HEK293T (cell line): ENCODE measurements at regions not wholly inside any gene's neighbourhood (a gene's known extent, or its start where the extent isn't known, plus 50 kb on each side); places are given as distances from the start of the nearest gene placed in this dataset.

Source experiments
- ARNT ChIP-seq: fragments of 450-650 bp; IDR thresholded peaks from 2 replicates; pipeline ENCODE4 v1.6.1; 2017; ENCODE audit warnings: mild to moderate bottlenecking
- ELF4 ChIP-seq: fragments of 450-650 bp; IDR thresholded peaks from 2 replicates; pipeline ENCODE4 v1.6.1; 2017; ENCODE audit warnings: antibody characterized with exemption
- FOXK2 ChIP-seq: fragments of 450-650 bp; IDR thresholded peaks from 2 replicates; pipeline ENCODE4 v1.6.1; 2016; ENCODE audit warnings: mild to moderate bottlenecking
- FOXM1 ChIP-seq: fragments of 450-650 bp; IDR thresholded peaks from 2 replicates; pipeline ENCODE4 v1.6.1; 2017; ENCODE audit warnings: mild to moderate bottlenecking, borderline replicate concordance
- HDGF ChIP-seq: fragments of 450-650 bp; IDR thresholded peaks from 2 replicates; pipeline ENCODE4 v1.6.1; 2017; ENCODE audit warnings: antibody characterized with exemption, borderline replicate concordance
- SP1 ChIP-seq: fragments of 450-650 bp; IDR thresholded peaks from 2 replicates; pipeline ENCODE4 v1.6.1; 2017
- SUZ12 ChIP-seq: fragments of 450-650 bp; IDR thresholded peaks from 2 replicates; pipeline ENCODE4 v1.6.1; 2016; ENCODE audit warnings: mild to moderate bottlenecking

DNA sequence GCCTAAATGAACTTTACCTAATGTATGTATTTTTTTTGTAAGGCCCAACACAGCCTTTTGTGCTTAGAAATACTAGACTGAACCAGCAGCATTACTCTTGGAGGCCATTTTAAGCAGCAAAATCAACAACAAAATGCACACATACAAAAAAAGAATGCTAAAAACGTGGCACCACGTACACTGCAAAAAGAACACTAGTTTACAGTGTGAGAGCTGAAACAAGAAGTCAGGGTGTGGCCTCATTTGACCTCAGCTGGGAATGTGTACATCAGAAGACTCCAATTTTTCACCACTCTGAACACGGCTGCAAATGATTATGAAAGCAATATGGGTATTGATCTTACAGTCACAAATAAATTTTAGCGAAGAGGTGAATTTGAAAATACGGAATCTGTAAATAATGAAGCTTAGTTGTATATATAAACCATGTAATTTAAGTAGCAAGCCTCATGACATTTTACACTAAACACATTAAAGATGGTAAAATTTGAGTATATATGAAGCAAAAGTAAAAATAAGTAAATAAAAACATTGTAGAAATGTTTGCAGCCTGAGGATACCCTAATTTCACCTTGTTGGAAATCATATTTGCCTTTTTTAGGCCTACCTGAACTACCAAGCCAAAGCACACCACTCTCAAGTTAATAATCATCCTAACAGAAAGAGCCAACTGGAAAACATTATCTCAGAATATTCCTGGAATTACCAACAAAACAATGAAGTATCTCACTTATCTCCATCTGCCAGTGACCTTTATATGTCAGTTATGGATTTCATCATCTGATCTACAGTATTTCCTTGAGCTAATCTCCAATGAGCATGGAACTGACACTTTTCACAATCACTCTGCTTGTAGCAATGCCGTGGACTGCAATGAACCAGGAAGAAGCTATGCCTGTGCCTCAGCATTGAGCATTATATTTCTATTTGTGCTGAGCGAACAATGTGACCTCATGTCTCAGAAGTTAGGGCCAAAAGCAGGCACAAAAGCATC is 319.5 kb upstream of the FAT3 start:
- no peak for TF ChIP-seq FOXM1
- TF ChIP-seq SUZ12, result no peak
- no peak for TF ChIP-seq ELF4
- TF ChIP-seq ARNT, result no peak
- no peak for TF ChIP-seq HDGF
- TF ChIP-seq FOXK2, result no peak
- no peak for TF ChIP-seq SP1
